Myocyte (in vitro differentiated cells): ENCODE measurements at regions not wholly inside any gene's neighbourhood (a gene's known extent, or its start where the extent isn't known, plus 50 kb on each side); places are given as distances from the start of the nearest gene placed in this dataset.

Source experiments
- DNase-seq: peaks from one replicate; pipeline ENCODE4 v3.0.0-alpha.2; 2012; ENCODE audit warnings: low read depth

DNA sequence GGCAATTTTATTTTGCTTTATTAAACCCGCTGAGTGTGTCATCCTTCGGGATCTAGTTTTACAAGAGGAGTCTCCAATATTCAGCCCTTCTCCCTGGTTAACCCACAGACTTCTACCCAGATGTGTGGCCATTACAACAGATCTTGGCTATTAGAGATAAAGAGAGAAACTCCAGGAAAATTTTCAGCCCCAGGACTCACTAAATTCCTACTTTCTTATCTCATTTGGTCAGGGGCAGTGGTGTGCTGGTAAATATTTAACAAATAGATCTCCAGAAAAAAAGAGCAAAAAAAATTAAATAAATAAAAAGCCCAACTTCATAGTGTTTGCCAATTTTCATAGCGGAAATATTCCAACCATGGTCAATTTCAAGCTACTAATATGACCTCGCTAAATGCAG lies 168.4 kb downstream of the RND3 start:
- no peak for DNase-seq

DNA sequence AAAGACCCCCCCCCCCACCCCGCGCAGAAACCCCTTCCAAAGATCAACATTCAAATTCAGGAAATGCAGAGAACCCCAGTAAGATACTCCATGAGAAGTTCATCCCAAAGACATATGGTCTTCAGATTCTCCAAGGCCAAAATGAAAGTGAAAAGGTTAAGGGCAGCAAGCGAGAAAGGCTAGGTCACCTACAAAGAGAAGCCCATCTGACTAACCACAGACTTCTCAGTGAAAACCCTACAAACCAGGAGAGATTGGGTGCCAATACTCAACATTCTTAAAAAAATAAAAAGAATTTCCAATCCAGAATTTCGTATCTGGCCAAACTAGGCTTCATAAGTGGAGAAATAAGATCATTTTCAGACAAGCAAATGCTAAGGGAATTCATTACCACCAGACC lies 175.2 kb downstream of the RND3 start:
- no peak for DNase-seq

DNA sequence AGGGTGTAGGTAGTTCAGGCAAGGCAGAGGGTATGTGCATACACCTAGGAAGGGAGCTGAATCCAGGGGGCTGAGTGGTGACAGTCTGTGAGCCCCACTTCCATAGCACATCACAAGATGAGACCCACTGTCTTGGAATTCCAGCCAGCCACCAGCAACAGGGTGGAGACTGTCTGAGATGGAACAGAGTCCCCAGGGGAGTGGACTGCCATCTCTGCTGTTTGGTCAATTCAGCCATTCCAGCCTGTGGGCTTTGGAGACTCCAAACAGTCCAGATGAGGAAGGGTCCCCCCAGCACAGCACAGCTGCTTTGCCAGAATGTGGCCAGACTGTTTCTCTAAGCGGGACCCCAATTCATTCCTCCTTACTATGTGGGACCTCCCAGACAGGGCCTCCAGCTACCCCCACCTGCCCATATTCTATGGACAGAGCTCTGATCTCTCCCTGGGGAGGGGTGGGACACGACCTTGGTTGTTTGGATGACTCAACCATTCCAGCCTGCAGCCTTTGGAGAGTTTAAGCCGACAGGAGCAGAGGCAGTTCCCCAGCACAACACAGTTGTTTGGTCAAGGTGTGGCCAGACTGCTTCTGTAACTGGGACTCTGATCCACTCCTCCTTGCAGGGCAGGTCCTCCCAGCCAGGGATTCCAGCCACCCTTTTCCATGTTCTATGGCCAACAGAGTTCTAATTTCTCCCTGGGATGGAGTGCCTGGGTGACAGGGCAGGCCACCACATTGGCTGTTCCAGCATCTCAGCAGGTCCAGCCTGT lies 178.0 kb downstream of the RND3 start:
- peak; percentile 15 for DNase-seq

DNA sequence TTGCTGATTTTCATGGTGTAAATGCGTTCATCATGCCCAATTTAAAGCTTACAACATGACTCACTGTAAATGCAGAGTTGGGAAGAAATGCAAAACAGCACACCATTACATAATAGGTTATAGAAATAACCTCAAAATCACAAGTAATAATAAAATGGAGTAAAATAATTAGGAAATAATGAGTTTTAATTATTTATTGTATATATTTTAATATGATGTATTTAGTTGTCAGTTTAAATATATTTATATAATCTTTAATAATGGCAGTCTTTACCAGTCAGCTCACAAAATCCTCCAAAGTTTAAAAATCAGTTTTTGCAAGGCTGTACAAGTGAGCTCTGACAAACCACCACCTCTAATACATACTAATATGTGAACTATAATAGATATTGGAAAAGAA lies 180.2 kb downstream of the RND3 start:
- DNase-seq: no peak

DNA sequence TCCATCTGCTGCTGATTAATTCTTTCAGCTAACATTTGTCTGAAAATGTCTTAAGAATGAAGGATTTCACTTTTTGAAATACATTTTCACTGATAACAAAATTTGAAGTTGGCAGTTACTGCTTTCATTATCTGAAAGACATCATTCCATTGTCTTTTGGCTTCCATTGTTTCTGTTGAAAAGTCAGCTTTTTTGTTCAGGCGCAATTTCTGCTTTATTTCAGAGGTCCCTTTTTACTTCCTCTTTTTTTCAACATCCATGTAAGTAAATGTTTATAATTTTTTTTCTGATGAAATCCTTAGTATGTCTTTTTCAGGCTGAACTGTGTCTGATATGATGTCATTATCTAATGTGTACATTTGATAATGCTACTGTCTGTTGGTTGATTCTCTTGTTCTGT lies 184.2 kb downstream of the RND3 start:
- no peak for DNase-seq

DNA sequence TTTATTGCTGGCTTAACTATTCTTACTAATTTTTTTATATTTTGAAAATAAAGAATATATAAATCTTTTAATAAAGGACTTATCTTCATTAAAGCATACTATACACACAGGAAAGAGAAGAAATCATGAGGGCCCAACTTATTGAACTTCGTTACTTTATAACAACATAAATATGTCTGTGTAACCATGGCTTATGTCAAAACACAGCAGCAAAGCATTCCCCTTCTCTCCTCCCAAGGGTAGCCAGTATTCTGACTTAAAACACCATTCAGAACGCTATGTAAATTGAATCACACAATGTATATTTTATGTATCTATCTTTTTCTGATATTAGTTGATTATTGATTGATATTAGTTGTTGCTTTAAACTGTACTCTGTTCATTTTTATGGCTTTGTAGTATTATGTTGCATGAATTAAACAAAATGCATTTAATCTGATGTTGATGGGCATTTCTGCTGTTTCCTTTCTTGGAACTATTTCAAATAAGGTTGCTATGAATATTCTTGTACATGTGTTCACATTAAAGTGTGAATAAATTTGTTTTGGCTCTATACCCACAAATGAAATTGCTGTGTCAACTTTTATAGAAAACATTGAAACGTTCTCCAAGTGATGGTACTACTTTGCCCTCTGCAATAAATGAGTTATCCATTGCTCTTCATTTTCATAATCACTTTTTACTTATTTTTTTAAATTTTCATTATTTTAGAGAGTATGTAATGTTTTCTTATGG lies 188.7 kb downstream of the RND3 start:
- DNase-seq: no peak

DNA sequence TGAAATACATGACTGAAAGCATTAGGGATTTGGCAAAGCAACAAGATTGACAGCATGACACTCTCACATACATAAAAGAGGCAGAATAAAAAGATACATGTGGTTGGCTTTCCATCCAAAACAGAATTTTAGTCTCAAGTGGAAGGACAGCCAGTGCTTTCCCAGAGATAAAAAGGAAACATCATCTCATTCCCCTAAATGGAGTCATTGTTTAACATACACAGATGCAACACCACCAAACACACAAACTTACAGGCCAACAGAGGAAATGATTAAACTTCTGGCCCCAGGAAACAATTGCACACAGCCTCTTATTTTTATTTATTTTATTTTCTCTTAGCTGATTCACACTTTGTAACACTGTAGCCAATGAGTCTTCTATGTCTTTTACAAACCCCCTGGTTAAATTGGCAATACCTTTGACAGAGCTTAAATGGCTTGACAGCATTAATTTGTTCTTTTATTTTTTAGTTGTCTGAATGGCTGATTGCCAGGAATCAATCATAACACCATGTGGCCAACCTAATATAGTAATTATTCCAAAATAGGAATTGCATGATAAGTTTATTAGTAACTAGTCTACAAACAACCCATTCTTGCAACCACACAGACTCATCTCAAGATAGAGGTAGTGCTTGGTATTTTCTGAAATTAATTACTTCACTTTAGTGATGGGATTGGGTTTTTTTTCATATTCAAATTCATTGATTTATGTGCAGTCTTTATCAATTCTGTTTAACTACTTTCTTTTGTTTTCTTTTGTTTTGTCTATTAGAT lies 190.5 kb downstream of the RND3 start:
- DNase-seq: no peak

DNA sequence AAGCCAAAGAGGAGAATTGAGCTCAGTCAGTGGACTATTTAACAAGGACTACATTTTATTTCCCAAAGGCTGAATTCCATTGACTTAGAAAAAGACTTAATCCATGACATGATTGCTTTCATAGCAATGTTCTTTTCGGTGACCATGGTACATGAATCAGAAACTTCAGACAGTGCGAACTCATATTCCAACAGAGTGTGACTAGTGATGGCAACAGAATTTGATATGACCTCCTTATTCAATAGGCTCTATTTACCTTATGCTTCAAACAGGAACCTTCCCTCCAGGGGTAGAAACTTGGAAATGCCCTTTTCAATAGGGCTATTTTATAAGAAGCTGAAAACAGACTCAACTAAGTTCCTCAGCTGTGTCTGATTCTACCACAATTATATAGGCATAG lies 191.9 kb downstream of the RND3 start:
- no peak for DNase-seq

DNA sequence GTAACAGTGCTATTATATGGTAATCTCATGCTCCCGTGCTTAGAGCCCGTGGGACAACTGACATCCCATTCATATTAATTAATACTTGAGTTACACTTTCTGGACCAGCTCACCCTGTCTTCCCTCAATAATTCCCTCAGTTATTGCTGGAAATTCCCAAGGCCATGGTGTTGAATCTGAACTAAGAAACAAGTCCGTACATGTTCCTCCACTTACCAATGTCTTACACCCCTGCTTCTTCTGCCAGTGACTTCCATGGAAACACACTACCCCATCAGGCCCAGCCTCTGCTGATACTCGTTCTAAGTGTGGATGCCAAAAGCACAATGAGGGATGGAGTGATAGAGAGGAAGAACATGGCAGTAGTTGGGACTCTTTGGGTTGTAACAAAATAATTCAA lies 193.7 kb downstream of the RND3 start:
- no peak for DNase-seq

DNA sequence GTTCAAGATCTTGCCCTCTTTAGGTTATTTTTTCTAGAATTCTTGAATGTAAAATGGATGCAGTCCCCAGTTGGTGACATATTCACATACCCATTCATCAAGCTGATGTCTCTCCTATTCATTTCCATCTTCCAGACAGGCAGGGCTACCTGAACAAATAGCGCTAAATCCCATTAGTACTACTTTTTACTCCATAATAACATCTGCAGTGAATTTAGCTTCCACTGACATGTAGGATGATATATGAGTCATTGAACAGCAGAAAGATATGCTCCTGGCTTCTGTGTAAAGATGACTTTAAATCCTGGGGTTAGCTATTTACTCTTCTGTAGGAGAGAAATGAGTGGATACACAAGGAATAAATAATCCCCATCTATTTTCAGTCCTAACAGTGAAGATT lies 194.7 kb downstream of the RND3 start:
- no peak for DNase-seq

DNA sequence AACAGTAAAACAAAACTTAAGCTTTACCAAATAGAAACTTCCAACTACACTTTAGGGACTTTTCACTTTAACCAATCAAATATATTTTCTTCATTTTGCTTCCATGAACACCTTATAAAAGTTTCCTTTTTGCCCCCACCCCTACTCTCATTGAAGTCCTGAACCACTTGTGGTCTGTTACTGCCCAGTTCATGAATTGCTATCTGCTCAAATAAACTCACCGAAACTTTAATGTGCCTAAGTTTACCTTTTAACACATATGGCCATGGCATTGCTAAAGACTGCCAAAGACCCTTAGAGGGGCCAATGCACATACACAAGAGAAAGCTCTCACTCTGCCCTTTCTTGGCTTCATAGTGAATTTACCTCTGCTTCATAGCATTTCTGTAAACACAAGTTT lies 195.3 kb downstream of the RND3 start:
- DNase-seq: no peak

DNA sequence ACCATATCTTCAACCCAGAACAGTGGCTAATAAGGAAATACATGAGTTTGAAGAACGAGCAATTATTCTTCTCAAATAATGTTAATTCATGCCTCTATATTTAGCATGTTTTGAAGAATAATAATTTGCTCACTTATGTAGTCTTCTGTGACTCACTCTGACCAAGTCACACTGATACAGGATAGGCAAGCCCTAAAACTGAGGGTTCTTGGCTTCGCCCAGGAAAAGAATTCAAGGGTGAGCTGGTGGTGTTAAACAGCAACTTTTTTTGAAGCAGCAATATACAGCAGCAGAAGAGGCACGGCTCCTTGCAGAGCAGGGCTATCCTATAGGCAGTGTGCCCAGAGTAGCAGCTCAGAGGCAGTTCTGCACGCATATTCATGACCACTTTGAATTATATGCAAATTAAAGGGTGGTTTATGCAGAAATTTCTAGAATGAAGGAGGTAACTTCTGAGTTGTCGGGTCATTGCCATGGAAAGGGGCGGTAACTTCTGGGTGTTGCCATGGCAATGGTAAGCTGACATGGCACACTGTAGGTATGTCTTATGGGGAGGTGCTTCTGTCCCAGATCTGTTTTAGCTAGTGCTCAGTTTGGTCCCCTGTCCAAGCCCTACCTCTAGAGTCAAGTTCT lies 200.6 kb downstream of the RND3 start:
- DNase-seq: no peak

DNA sequence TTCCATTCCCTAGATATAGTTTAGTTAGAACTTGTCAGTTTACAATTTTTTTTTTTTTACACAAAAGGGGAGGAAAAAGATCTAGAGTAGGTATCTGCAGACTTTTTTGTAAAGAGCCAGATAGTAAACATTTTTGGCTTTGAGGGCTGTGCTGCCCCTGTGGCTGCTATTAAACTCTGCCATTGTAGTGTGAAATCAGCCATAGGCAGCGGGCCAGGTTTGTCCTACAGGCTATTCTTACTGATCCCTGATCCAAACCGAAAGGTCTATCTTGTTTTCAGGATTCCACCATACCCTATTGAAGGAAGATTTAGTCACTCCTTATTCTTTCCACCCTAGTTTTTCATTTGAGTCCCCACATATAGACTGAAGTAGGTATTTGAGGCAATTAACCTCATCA lies 203.4 kb downstream of the RND3 start:
- no peak for DNase-seq

DNA sequence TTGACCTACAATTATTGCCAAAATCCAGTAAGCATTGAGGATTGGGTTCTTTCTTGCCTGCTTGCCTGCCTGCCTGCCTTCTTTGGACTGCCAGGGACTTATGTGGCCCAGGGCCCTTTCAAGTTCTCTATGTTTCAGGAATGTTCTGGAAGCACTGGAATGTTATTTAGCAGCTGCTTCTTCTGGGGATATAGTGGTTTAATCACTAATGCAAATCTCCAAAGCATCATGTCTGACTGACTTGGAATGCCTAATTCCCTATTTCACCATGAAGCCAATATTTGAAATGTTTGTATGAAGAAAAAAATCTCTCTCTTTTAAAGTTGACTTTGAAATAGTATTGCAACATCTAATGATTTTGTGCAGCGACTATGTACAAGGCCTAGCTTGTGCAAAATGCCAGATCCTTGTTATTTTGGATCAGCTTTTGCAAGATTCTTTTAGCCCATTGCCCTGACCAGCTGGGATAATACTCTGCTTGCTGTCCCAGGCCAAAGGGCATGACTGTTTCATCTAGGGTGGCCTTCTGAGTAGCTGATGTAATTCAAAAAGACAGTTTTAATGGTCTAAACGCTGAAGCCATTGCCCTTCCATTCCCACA lies 204.6 kb downstream of the RND3 start:
- DNase-seq: no peak

DNA sequence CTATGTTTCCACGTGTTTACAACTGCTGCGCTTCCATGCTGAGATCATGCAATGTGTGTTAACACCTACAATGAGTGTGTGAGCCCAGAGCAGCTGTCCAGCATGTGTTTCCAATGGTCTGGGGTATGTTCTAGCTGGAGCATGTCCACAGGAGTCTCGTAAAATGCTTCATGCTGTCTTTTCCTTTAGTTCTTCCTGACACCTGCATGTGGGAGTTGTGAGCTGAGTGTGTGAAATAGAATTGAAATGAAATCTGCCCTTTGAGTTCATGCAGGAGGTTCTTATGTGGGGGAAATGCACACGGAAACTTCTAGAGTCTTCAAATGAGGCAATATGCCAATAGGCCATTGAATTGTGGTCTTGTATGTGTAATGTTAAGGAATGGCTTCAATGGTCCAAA lies 205.1 kb downstream of the RND3 start:
- DNase-seq: no peak

DNA sequence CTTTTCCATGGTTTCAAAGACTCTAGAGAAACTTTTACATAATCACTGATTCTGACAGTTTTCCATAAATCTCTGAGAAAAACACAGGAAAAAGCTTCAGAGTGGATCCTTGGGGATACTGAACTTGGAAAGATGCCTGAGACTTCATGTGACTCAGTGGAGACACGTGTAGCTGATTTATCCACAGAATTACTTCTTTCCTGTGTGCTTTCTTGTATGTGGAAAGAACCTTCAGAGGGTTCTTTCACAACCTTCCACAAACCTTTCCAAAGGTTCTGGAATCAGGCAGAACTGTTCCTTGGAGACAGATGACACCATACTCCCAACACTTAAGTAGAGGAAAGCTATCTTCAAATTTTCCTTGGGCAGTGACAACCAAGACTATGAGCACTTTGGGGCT lies 207.2 kb downstream of the RND3 start:
- DNase-seq: peak; percentile 74

DNA sequence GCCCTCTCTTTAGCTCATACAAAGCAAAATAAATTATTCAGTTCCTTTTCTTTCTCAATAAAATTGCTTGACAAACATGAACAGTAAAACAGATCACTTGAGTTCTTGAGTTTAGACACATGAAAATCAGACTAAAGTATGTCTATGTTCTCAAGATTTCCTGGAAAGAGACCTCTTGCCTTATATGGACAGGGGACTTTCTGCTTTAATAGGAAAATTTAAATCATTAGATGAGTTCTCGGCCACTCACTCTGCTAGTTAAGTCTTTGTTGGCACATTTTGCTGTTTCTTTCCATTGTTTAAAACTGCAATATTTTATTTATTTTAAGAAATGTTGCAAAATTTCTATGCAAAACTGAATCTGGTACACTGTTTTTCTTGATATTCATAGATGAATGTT lies 207.8 kb downstream of the RND3 start:
- DNase-seq: no peak

DNA sequence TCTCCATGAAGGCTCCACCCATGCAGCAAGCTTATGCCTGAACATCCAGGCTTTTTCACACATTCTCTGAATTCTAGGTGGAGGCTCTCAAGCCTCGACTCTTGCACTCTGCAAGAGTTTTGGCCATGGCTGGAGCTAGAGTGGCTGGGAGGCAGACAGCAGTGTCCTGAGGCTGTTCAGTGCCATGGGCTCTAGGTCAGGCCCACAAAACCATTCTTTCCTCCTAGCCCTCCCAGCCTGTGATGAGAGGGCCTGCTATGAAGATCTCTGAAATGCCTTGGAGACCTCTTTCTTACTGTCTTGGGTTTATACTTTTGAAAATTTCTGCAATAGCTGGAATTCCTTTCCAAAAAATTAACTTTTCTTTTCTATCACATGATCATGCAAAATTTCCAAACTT lies 210.7 kb downstream of the RND3 start:
- no peak for DNase-seq

DNA sequence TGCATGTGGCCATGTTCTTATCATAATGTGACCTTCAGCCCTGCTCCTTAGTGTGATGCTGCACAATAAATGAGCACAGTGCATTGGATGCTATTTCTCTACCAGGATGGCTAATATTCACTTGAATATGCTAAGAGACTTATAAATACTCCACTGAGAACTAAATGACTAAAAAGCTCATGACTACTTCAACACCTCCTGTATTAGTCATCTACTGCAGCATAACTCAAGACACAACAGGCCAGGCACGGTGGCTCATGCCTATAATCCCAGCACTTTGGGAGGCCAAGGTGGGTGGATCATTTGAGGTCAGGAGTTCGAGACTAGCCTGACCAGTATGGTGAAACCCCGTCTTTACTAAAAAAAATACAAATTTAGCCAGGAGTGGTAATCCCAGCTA lies 213.4 kb downstream of the RND3 start:
- DNase-seq: no peak

DNA sequence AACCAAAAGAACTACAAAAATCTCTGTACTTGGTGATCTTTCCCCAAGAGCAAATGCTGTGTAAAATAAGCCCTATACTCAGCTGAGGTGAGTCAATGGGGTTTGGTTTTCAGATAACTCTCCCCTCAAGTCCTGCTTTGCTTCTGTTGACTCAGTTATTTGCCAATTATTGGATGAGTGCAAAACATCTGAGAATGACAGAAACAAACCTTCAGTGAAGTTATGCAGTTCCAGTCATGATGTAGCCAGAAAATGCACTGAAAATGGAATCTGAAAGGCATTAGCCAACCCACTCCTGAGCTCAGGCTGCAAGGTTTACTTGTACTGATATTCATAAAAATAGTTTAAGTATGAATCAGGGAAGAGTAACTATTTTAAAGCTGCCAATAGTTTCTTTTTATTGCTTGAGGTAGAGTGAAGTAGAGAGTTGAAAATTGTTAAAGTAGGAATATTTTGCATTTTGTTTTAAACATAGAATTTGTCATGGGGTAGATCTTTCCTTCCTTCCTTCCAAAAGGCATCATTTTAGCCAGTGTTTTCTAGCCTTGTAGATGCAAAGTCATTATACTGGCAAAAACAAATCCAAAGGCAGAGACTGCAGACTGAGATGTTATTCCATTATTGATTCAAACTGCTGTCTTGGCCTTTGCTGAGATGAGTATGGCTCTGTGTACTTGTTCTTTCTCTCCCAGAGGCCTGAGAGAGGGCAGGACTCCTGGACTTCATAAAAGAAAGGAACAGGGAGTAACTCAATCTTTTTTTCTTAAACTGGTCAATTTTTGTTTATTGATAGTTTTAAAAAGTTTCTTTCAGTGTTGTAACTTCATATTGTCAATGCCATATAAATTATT lies 215.3 kb downstream of the RND3 start:
- DNase-seq: no peak
